IPS-NIHi7 (cell line): ENCODE measurements at regions not wholly inside any gene's neighbourhood (a gene's known extent, or its start where the extent isn't known, plus 50 kb on each side); places are given as distances from the start of the nearest gene placed in this dataset.

Source experiments
- DNase-seq: peaks from one replicate; pipeline ENCODE4 v3.0.0; 2012; ENCODE audit warnings: mixed read lengths; ENCODE audit errors: extremely low spot score

GRCh38 chr15:25051399-25052154 is 96.8 kb downstream of the SNRPN start:
- no peak for DNase-seq

- peak; percentile 6 for DNase-seq
These were observed 97.6 kb downstream of the SNRPN start for GRCh38 chr15:25052191-25052999.

GRCh38 chr15:25053000-25053815 is 98.4 kb downstream of the SNRPN start:
- DNase-seq, result peak; percentile 4

GRCh38 chr15:25054329-25054728 is 99.5 kb downstream of the SNRPN start:
- peak; percentile 7 for DNase-seq

- DNase-seq, result peak; percentile 7
These were observed 100.2 kb downstream of the SNRPN start for GRCh38 chr15:25054943-25055342.

GRCh38 chr15:25055356-25056068 is 100.7 kb downstream of the SNRPN start:
- peak; percentile 8 for DNase-seq

- DNase-seq, result peak; percentile 37
These were observed 102.0 kb downstream of the SNRPN start for GRCh38 chr15:25056484-25057425.

- no peak for DNase-seq
These were observed 102.8 kb downstream of the SNRPN start for GRCh38 chr15:25057574-25057973.

GRCh38 chr15:25058080-25058785 is 103.4 kb downstream of the SNRPN start:
- no peak for DNase-seq

- DNase-seq, result no peak
These were observed 105.1 kb downstream of the SNRPN start for GRCh38 chr15:25059698-25060471.

GRCh38 chr15:25060472-25060803 is 105.7 kb downstream of the SNRPN start:
- DNase-seq, result no peak

GRCh38 chr15:25060996-25061620 is 106.3 kb downstream of the SNRPN start:
- no peak for DNase-seq

- no peak for DNase-seq
These were observed 107.2 kb downstream of the SNRPN start for GRCh38 chr15:25061808-25062550.

- DNase-seq, result no peak
These were observed 108.0 kb downstream of the SNRPN start for GRCh38 chr15:25062551-25063430.

- no peak for DNase-seq
These were observed 110.5 kb downstream of the SNRPN start for GRCh38 chr15:25065286-25065685.

- DNase-seq, result no peak
These were observed 111.1 kb downstream of the SNRPN start for GRCh38 chr15:25065876-25066275.

- DNase-seq, result no peak
These were observed 111.9 kb downstream of the SNRPN start for GRCh38 chr15:25066708-25067107.
